ENCODE measurements at regions not wholly inside any gene's neighbourhood (a gene's known extent, or its start where the extent isn't known, plus 50 kb on each side); places are given as distances from the start of the nearest gene placed in this dataset.

DNA sequence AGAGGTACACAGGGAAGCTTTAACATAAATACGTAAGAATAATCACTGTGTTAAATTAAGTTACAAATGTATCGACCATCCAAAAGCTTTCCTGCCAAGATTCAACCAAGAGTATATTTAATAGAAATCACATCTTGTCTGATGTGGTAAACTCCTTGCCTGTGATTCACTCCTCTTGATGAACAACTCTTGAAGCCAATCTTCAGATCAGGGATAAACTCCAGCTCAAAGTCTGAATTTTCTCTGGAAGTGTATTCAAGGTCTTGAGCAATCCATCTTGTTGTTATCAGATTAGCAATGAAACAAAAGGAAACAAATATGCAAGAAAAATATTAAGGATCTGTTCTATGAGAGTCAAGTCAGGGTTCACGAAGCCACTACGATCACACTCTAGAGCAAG, 170.0 kb upstream of the ADAMTS16 start:
- no peak for DNase-seq
- CTCF ChIA-PET: no interaction called here
- Mint-ChIP-seq H3K36me3 (no peaks in the 10 kb centered on the region), H3K9me3 (peaks cover 0 to 14% (median 5%) of the 10 kb centered on the region in 5 donors), H3K4me1 (no peaks in the 10 kb centered on the region), H3K27ac (no peak overlapping the region), H3K4me3 (no peak overlapping the region), H3K27me3 (peaks cover 0 to 2% of the 10 kb centered on the region in 2 donors)
- Histone ChIP-seq H3K9me3 (ENCODE audit: low read length) (no peaks in the 10 kb centered on the region), H3K4me1 (ENCODE audit: insufficient read depth, low read length) (no peaks in the 10 kb centered on the region), H3K27ac (ENCODE audit: low read depth, low read length) (no peak overlapping the region), H3K27me3 (ENCODE audit: insufficient read depth, low read length, poor library complexity, severe bottlenecking) (no peaks in the 10 kb centered on the region), H3K36me3 (ENCODE audit: insufficient read depth, low read length) (no peaks in the 10 kb centered on the region), H3K4me3 (ENCODE audit: low read length) (no peak overlapping the region)
- POLR2A ChIA-PET: no interaction called here

DNA sequence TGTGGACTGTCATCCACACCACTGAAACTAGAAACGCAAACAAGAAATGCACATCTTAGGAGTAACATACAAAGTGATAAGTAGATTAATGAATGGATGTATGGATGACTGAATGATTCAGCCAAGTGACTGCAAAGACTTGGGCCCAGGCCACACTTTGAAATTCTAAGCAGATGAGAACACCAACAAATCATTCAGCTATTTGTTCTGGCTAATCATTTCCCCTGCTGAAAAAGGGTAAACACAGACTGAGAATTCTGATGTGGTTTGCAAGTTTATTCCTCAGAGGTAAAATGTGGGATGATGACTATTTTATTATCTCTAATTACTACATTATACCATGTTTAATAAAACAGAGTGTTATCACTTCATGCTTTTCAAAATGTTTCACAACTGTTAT, 163.2 kb upstream of the ADAMTS16 start:
- no peaks in the 10 kb centered on the region for H3K9me3 ChIP-seq (ENCODE audit: low read length)
- H3K36me3 Mint-ChIP-seq: no peaks in the 10 kb centered on the region
- H3K9me3 Mint-ChIP-seq: peaks cover 0 to 2% (median 0%) of the 10 kb centered on the region in 5 donors

DNA sequence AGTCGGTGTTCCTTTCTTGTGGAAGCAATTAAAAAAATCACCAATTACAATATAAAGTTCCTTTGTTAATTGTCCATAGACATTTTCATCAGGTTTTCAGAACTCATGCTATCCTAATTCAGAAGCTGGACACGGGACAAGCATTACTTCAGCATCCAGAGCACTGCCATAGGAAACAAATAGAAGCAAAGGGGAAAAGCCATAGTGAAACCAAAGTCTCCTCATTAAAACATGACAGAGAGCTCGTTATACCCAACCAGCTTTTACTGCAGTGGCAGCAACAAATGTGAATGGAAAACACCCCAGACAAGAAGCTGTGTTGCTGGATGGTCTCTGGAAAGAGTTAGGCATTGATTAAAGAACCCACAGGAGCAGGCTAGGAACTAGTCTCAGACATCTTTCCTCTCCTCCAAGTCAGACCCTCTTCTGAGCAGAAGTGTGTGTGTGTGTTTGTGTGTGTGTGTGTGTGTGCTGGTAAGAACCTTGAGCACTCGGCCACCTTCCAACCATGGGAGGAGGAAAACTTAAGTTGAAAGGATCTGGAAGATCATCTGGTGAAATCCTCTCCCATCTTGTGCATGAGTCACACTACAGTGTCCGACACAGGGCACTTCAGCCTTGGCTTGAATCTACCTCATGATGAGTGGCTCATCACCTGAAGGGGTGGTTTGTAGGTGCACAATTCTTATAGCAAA, 162.6 kb upstream of the ADAMTS16 start:
- Mint-ChIP-seq H3K4me1 (no peaks in the 10 kb centered on the region), H3K4me3 (no peak overlapping the region), H3K36me3 (no peaks in the 10 kb centered on the region), H3K9me3 (peaks cover 0 to 2% (median 0%) of the 10 kb centered on the region in 5 donors), H3K27ac (no peak overlapping the region), H3K27me3 (no peaks in the 10 kb centered on the region)
- POLR2A ChIA-PET: no interaction called here
- Histone ChIP-seq H3K27ac (ENCODE audit: low read depth, low read length) (no peak overlapping the region), H3K36me3 (ENCODE audit: insufficient read depth, low read length) (no peaks in the 10 kb centered on the region), H3K4me3 (ENCODE audit: low read length) (no peak overlapping the region), H3K27me3 (ENCODE audit: insufficient read depth, low read length, poor library complexity, severe bottlenecking) (no peaks in the 10 kb centered on the region), H3K4me1 (ENCODE audit: insufficient read depth, low read length) (no peaks in the 10 kb centered on the region), H3K9me3 (ENCODE audit: low read length) (no peaks in the 10 kb centered on the region)
- CTCF ChIA-PET: no interaction called here
- DNase-seq: no peak

More for the DNA sequence above, 163.2 kb upstream of the ADAMTS16 start:
- Mint-ChIP-seq H3K4me3 (no peak overlapping the region), H3K27me3 (no peaks in the 10 kb centered on the region), H3K4me1 (no peaks in the 10 kb centered on the region), H3K27ac (no peak overlapping the region)
- Histone ChIP-seq H3K4me3 (ENCODE audit: low read length) (no peak overlapping the region), H3K36me3 (ENCODE audit: insufficient read depth, low read length) (no peaks in the 10 kb centered on the region), H3K27ac (ENCODE audit: low read depth, low read length) (no peak overlapping the region), H3K27me3 (ENCODE audit: insufficient read depth, low read length, poor library complexity, severe bottlenecking) (no peaks in the 10 kb centered on the region), H3K4me1 (ENCODE audit: insufficient read depth, low read length) (no peaks in the 10 kb centered on the region)
- ChIA-PET CTCF (no interaction called here), POLR2A (no interaction called here)
- DNase-seq: no peak

DNA sequence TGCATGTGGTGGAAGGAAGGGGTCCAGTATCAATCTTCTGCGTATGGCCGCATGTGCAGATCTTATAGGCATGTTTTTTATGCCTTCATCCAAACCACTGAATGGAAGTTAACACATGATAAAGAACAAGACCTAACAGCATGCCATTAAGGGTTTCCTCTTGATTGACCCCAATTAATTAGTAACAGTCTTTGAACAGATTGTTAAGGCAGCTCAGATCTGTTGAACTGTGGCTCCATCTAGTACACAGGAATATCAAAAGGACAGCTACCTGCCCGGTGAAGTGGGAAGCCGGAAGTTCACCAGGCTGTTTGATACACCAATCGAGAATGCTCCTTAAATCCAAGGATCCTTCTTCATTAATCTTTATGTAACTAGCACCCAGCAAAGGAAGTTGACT, 159.9 kb upstream of the ADAMTS16 start:
- Histone ChIP-seq H3K27ac (ENCODE audit: low read depth, low read length) (no peak overlapping the region), H3K27me3 (ENCODE audit: insufficient read depth, low read length, poor library complexity, severe bottlenecking) (no peaks in the 10 kb centered on the region), H3K4me1 (ENCODE audit: insufficient read depth, low read length) (no peaks in the 10 kb centered on the region), H3K9me3 (ENCODE audit: low read length) (no peaks in the 10 kb centered on the region), H3K4me3 (ENCODE audit: low read length) (no peak overlapping the region), H3K36me3 (ENCODE audit: insufficient read depth, low read length) (no peaks in the 10 kb centered on the region)
- Mint-ChIP-seq H3K27me3 (no peaks in the 10 kb centered on the region), H3K27ac (no peak overlapping the region), H3K36me3 (no peaks in the 10 kb centered on the region), H3K4me1 (no peaks in the 10 kb centered on the region), H3K4me3 (no peak overlapping the region), H3K9me3 (no peaks in the 10 kb centered on the region)
- CTCF ChIA-PET: no interaction called here
- DNase-seq: no peak
- POLR2A ChIA-PET: no interaction called here

DNA sequence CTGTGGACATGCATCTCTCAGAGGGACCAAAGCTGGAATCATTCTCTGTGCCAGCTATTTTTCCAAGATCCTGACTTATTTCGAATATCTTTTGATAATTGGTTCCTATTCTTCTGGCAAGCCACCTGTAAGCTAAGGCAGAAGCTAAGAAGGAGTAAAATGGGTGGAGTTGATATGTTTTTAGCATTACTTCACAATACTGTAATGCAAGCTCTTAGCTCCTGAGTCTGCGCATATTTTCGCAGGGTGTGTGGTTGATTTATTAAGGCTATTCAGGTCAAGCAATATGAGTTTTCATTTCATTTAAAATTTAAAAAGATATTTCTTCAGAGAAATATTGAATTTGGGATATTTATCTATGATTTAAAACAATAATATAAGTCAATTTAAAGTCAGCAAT, 158.5 kb upstream of the ADAMTS16 start:
- no peaks in the 10 kb centered on the region for H3K27me3 ChIP-seq (ENCODE audit: insufficient read depth, low read length, poor library complexity, severe bottlenecking)
- no peaks in the 10 kb centered on the region for H3K4me1 ChIP-seq (ENCODE audit: insufficient read depth, low read length)
- Mint-ChIP-seq H3K9me3 (peaks cover 0 to 5% (median 0%) of the 10 kb centered on the region in 5 donors), H3K4me3 (no peak overlapping the region), H3K4me1 (no peaks in the 10 kb centered on the region), H3K36me3 (no peaks in the 10 kb centered on the region), H3K27me3 (no peaks in the 10 kb centered on the region), H3K27ac (no peak overlapping the region)
- H3K36me3 ChIP-seq (ENCODE audit: insufficient read depth, low read length): no peaks in the 10 kb centered on the region
- no peak overlapping the region for H3K4me3 ChIP-seq (ENCODE audit: low read length)
- POLR2A ChIA-PET: no interaction called here
- no peak overlapping the region for H3K27ac ChIP-seq (ENCODE audit: low read depth, low read length)
- CTCF ChIA-PET: no interaction called here
- no peaks in the 10 kb centered on the region for H3K9me3 ChIP-seq (ENCODE audit: low read length)
- no peak for DNase-seq

DNA sequence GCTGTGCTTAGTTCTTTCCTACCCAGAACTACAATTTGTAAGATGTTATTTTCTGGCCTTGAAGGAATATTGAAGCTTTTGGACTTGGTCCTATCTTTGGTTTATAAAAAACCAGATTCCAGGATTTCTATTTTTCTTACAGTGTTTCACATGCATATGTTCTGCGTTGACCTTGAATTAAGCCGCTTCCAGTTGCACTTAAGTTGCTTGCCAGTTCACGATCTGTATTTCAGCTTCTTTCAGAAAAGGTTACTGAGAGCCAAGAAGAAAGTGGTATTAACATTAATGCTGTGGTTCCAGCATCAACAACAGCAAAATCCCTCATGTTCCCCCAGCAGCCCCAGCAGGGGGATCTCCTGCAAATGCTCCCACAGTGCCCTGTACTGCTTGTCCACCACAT, 156.4 kb upstream of the ADAMTS16 start:
- Histone ChIP-seq H3K9me3 (ENCODE audit: low read length) (no peaks in the 10 kb centered on the region), H3K27me3 (ENCODE audit: insufficient read depth, low read length, poor library complexity, severe bottlenecking) (no peaks in the 10 kb centered on the region), H3K27ac (ENCODE audit: low read depth, low read length) (no peak overlapping the region), H3K4me3 (ENCODE audit: low read length) (no peak overlapping the region), H3K36me3 (ENCODE audit: insufficient read depth, low read length) (no peaks in the 10 kb centered on the region), H3K4me1 (ENCODE audit: insufficient read depth, low read length) (no peaks in the 10 kb centered on the region)
- no peaks in the 10 kb centered on the region for H3K36me3 Mint-ChIP-seq
- DNase-seq: no peak
- no peak overlapping the region for H3K4me3 Mint-ChIP-seq
- ChIA-PET POLR2A (no interaction called here), CTCF (no interaction called here)
- H3K9me3 Mint-ChIP-seq: peaks cover 0 to 8% (median 0%) of the 10 kb centered on the region in 5 donors
- no peaks in the 10 kb centered on the region for H3K27me3 Mint-ChIP-seq
- H3K4me1 Mint-ChIP-seq: no peaks in the 10 kb centered on the region
- no peak overlapping the region for H3K27ac Mint-ChIP-seq

DNA sequence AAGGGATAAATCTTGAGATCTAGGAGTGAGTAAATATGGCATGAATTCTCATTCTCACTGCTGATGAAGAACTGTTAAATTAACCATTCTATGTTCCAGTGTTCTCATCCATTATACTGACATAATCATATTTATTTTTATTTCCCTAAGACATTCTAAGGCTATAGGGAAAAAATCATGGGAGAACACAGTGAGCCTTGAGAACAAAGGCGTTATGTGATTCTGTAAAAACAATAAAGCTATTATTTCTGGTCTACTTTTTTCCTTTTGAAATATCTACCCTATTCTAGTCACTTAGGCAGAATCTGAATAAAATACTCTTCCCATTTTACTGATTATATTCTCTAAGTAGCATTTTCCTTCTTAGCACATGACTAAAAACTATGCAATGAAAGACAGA, 155.7 kb upstream of the ADAMTS16 start:
- Mint-ChIP-seq H3K9me3 (peaks cover 0 to 8% (median 0%) of the 10 kb centered on the region in 5 donors), H3K27me3 (no peaks in the 10 kb centered on the region), H3K36me3 (no peaks in the 10 kb centered on the region), H3K4me3 (no peak overlapping the region), H3K27ac (no peak overlapping the region), H3K4me1 (no peaks in the 10 kb centered on the region)
- CTCF ChIA-PET: no interaction called here
- H3K36me3 ChIP-seq (ENCODE audit: insufficient read depth, low read length): no peaks in the 10 kb centered on the region
- no peak overlapping the region for H3K4me3 ChIP-seq (ENCODE audit: low read length)
- POLR2A ChIA-PET: no interaction called here
- no peaks in the 10 kb centered on the region for H3K27me3 ChIP-seq (ENCODE audit: insufficient read depth, low read length, poor library complexity, severe bottlenecking)
- no peak overlapping the region for H3K27ac ChIP-seq (ENCODE audit: low read depth, low read length)
- no peaks in the 10 kb centered on the region for H3K9me3 ChIP-seq (ENCODE audit: low read length)
- no peaks in the 10 kb centered on the region for H3K4me1 ChIP-seq (ENCODE audit: insufficient read depth, low read length)
- no peak for DNase-seq

DNA sequence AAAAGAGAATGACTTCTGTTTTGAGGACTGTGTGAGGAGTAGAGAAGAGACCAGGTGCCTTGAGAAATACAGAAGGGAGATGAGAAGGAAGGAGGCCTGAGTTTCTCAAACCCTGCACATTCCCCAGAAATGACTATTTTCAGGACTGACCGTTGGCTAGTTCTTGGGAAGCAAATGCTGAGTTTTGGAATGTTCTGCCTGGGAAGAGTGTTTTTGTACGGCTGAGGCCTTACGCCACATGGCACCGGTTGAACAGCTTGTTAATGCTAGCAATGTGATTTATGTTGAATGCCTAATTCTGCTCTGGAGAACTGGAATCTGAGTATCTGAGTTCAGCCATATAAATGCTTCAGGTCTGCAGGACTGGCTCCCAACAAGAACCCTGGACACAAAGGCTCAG, 152.7 kb upstream of the ADAMTS16 start:
- Histone ChIP-seq H3K36me3 (ENCODE audit: insufficient read depth, low read length) (no peaks in the 10 kb centered on the region), H3K9me3 (ENCODE audit: low read length) (no peaks in the 10 kb centered on the region), H3K27ac (ENCODE audit: low read depth, low read length) (no peak overlapping the region), H3K4me1 (ENCODE audit: insufficient read depth, low read length) (no peaks in the 10 kb centered on the region), H3K4me3 (ENCODE audit: low read length) (no peak overlapping the region), H3K27me3 (ENCODE audit: insufficient read depth, low read length, poor library complexity, severe bottlenecking) (no peaks in the 10 kb centered on the region)
- Mint-ChIP-seq H3K9me3 (peaks cover 0 to 12% (median 0%) of the 10 kb centered on the region in 5 donors), H3K36me3 (no peaks in the 10 kb centered on the region), H3K27ac (no peak overlapping the region), H3K4me1 (no peaks in the 10 kb centered on the region), H3K4me3 (no peak overlapping the region), H3K27me3 (no peaks in the 10 kb centered on the region)
- no peak for DNase-seq
- ChIA-PET CTCF (no interaction called here), POLR2A (no interaction called here)

DNA sequence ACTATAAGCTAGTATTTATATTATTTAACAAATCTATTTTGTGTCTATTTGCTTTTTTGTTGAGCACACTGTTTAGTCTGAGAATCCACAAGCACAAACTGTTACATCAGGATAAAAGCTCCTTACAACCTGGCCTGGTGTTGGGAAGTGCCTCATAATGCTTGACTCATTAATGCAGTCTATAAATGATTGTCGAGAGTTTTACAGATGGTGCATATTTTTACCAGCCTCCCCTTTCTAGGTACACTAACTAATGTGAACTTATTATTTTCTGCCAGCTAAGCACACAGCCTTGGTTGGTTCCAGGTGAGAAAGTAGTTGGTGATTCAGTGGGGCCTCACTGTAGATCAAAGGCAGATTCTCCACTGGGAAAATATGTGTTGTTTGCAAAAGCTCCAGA, 151.0 kb upstream of the ADAMTS16 start:
- no peak for DNase-seq
- no peaks in the 10 kb centered on the region for H3K36me3 Mint-ChIP-seq
- no peaks in the 10 kb centered on the region for H3K4me1 Mint-ChIP-seq
- CTCF ChIA-PET: no interaction called here
- no peaks in the 10 kb centered on the region for H3K27me3 Mint-ChIP-seq
- Histone ChIP-seq H3K4me3 (ENCODE audit: low read length) (no peak overlapping the region), H3K27ac (ENCODE audit: low read depth, low read length) (no peak overlapping the region), H3K9me3 (ENCODE audit: low read length) (no peaks in the 10 kb centered on the region), H3K4me1 (ENCODE audit: insufficient read depth, low read length) (no peaks in the 10 kb centered on the region), H3K36me3 (ENCODE audit: insufficient read depth, low read length) (no peaks in the 10 kb centered on the region), H3K27me3 (ENCODE audit: insufficient read depth, low read length, poor library complexity, severe bottlenecking) (no peaks in the 10 kb centered on the region)
- peaks cover 0 to 14% (median 0%) of the 10 kb centered on the region in 5 donors for H3K9me3 Mint-ChIP-seq
- POLR2A ChIA-PET: no interaction called here
- no peak overlapping the region for H3K4me3 Mint-ChIP-seq
- no peak overlapping the region for H3K27ac Mint-ChIP-seq

Data from CD8-positive, alpha-beta memory T cell (primary cell).